Adrenal gland (tissue), 9 donors: ENCODE measurements at regions not wholly inside any gene's neighbourhood (a gene's known extent, or its start where the extent isn't known, plus 50 kb on each side); places are given as distances from the start of the nearest gene placed in this dataset.
A peak's percentile ranks its signal among the peaks of the same experiment; 100 is the strongest.

Experiments used
- DNase-seq, 7 donors: peaks; one replicate each; pipeline ENCODE4 v3.0.0-alpha.2; 2019 to 2020
- H3K27ac ChIP-seq, 5 donors: fragments of 200-600 bp; sonication (generic) in 4 of 5; 1 replicate in 3 of 5; 2 replicates in 2 of 5; pipeline versions ENCODE4 v1.5.1 to v1.8.0; 2016 to 2020; ENCODE audit warnings: mild to moderate bottlenecking in 1 of 5
- H3K27me3 ChIP-seq: fragments of 200-600 bp; 2 replicates; pipeline ENCODE4 v1.8.0; 2021
- H3K36me3 ChIP-seq, 2 donors: fragments of 200-600 bp; replicated peaks in 1 of 2; 1 replicate in 1 of 2; 2 replicates in 1 of 2; pipeline versions ENCODE4 v1.5.1 to v1.8.0; 2018 to 2022
- H3K4me1 ChIP-seq, 2 donors: fragments of 200-600 bp; replicated peaks in 1 of 2; 1 replicate in 1 of 2; 2 replicates in 1 of 2; pipeline versions ENCODE4 v1.5.1 to v1.8.0; 2018 to 2021
- H3K4me3 ChIP-seq, 4 donors: fragments of 200-600 bp; sonication (generic) in 3 of 4; one replicate each; pipeline ENCODE4 v1.5.1; 2016 to 2018
- H3K9me3 ChIP-seq, 3 donors: fragments of 200-600 bp; sonication (generic) in 1 of 3; replicated peaks in 1 of 3; 1 replicate in 2 of 3; 2 replicates in 1 of 3; pipeline versions ENCODE4 v1.5.1 to v1.8.0; 2016 to 2021
- CTCF ChIP-seq, 6 experiments: fragments of 450-650 bp in 4 of 6; fragments of 200-600 bp in 2 of 6; sonication (generic) in 1 of 6; IDR thresholded peaks; 1 replicate in 5 of 6; 2 replicates in 1 of 6; pipeline versions ENCODE4 v1.5.1 to v1.8.0; 2016 to 2021; ENCODE audit warnings: antibody characterized with exemption in 6 of 6, mild to moderate bottlenecking in 2 of 6, moderate library complexity in 1 of 6
- POLR2A ChIP-seq, 2 donors: fragments of 450-650 bp; IDR thresholded peaks; one replicate each; pipeline ENCODE4 v1.6.1; 2017; ENCODE audit warnings: antibody characterized with exemption in 2 of 2, mild to moderate bottlenecking in 2 of 2, moderate library complexity in 1 of 2
- WGBS, 4 donors: extraction: QIAGEN DNeasy Blood & Tissue Kit in 2 of 4; methylation state at CpG; one replicate each; pipeline versions ENCODE4 v1.1.5 to v1.1.7; 2013 to 2017; 5-methylcytosine and 5-hydroxymethylcytosine counted together
- intact Hi-C, 2 donors: fragments of 100-400 bp; cut with DNase I; formaldehyde crosslinking; loops; one replicate each; pipeline versions ENCODE4 v1.14.1 to v1.15.0; 2022 to 2023
- donor health status: healthy with polysubstance abuse.
- donor health status: Bipolar disorder and iron deficiency.
- donor health status: DM: yes; HTN: yes; CAD: no.
- donor health status: DM: no; HTN: no; CAD: no.
- donor health status: DM: no; HTN: no; CAD: no.

- intact Hi-C loops: no loop called here
- no peaks in the 10 kb centered on the region for H3K27me3 ChIP-seq
These were observed 258.6 kb upstream of the FOXF1 start for GRCh38 chr16:86251682-86252081.

GRCh38 chr16:86252596-86252995 lies 257.7 kb upstream of the FOXF1 start:
- peak in 1 of 7 donors; percentile 8 for DNase-seq
- TF ChIP-seq POLR2A (IDR thresholded peaks at IDR 0.05): no peak
- peak in 2 of 6 experiments; percentile 19 to 39 for TF ChIP-seq CTCF (IDR thresholded peaks at IDR 0.05)
- intact Hi-C loops: no loop called here
- H3K27me3 ChIP-seq: no peaks in the 10 kb centered on the region
- H3K4me1 ChIP-seq: no peaks in the 10 kb centered on the region
- H3K36me3 ChIP-seq: no peaks in the 10 kb centered on the region
- H3K4me3 ChIP-seq: no peak overlapping the region
- WGBS, 4 donors: 30 to 37% (median 31%) methylated on average over 4 to 6 of the region's 6 CpGs
- no peak overlapping the region for H3K27ac ChIP-seq
- H3K9me3 ChIP-seq: no peaks in the 10 kb centered on the region

More at GRCh38 chr16:86251682-86252081, 258.6 kb upstream of the FOXF1 start:
- Histone ChIP-seq H3K36me3 (no peaks in the 10 kb centered on the region), H3K4me3 (no peak overlapping the region), H3K27ac (no peak overlapping the region), H3K4me1 (no peaks in the 10 kb centered on the region), H3K9me3 (no peaks in the 10 kb centered on the region)
- no peak for DNase-seq
- TF ChIP-seq CTCF (IDR thresholded peaks at IDR 0.05) (no peak), POLR2A (IDR thresholded peaks at IDR 0.05) (no peak)
- WGBS, 4 donors: 73 to 89% (median 80%) methylated on average over 9 of the region's 9 CpGs

GRCh38 chr16:86255966-86256365 lies 254.4 kb upstream of the FOXF1 start:
- H3K36me3 ChIP-seq: no peaks in the 10 kb centered on the region
- TF ChIP-seq CTCF (IDR thresholded peaks at IDR 0.05): no peak
- no peak for TF ChIP-seq POLR2A (IDR thresholded peaks at IDR 0.05)
- no peaks in the 10 kb centered on the region for H3K27me3 ChIP-seq
- intact Hi-C loops: no loop called here
- DNase-seq: no peak
- H3K9me3 ChIP-seq: no peaks in the 10 kb centered on the region
- H3K4me3 ChIP-seq: no peak overlapping the region
- no peaks in the 10 kb centered on the region for H3K4me1 ChIP-seq
- H3K27ac ChIP-seq: no peak overlapping the region

GRCh38 chr16:86256995-86257394 lies 253.3 kb upstream of the FOXF1 start:
- no peaks in the 10 kb centered on the region for H3K36me3 ChIP-seq
- H3K4me3 ChIP-seq: no peak overlapping the region
- H3K9me3 ChIP-seq: no peaks in the 10 kb centered on the region
- WGBS, 4 donors: 73 to 93% (median 82%) methylated on average over 3 of the region's 3 CpGs
- H3K27me3 ChIP-seq: peaks cover 4% of the 10 kb centered on the region
- intact Hi-C loops: no loop called here
- no peak for TF ChIP-seq POLR2A (IDR thresholded peaks at IDR 0.05)
- no peak for TF ChIP-seq CTCF (IDR thresholded peaks at IDR 0.05)
- H3K27ac ChIP-seq: no peak overlapping the region
- H3K4me1 ChIP-seq: no peaks in the 10 kb centered on the region
- DNase-seq: no peak
